GM23248 (cell line): ENCODE measurements at regions not wholly inside any gene's neighbourhood (a gene's known extent, or its start where the extent isn't known, plus 50 kb on each side); places are given as distances from the start of the nearest gene placed in this dataset.

Experiments used
- EZH2 ChIP-seq: fragments of 200-600 bp; sonication (generic); IDR thresholded peaks from 2 replicates; pipeline ENCODE4 v1.6.1; 2018; ENCODE audit warnings: antibody characterized with exemption, mild to moderate bottlenecking; ENCODE audit not compliant: insufficient read depth, poor library complexity, severe bottlenecking
- EZH2phosphoT487 ChIP-seq: fragments of 200-600 bp; sonication (generic); IDR thresholded peaks from 2 replicates; pipeline ENCODE4 v1.6.1; 2018; ENCODE audit warnings: antibody characterized with exemption, moderate library complexity, mild to moderate bottlenecking, low read depth; ENCODE audit not compliant: insufficient read depth

GRCh38 chr3:61358364-61358763 is 107.1 kb upstream of the FHIT start:
- TF ChIP-seq EZH2phosphoT487 (no peak), EZH2 (no peak)
